Mucosa of gallbladder (tissue), 1 donor: ENCODE measurements at regions not wholly inside any gene's neighbourhood (a gene's known extent, or its start where the extent isn't known, plus 50 kb on each side); places are given as distances from the start of the nearest gene placed in this dataset.
"Not testable (repeated sequence)": the region's sequence is repeated elsewhere in the genome, so short reads cannot be mapped to it uniquely, and the experiment has no call there.

ENCODE experiments used
- DNase-seq: peaks from one replicate; pipeline ENCODE4 v3.0.0-alpha.2; 2020; ENCODE audit warnings: low spot score
- donor health status: DM: no; HTN: no; CAD: no.

- DNase-seq: not testable (repeated sequence)
These were observed 135.0 kb upstream of the ZNF658 start for GRCh38 chr9:66765531-66765930.

GRCh38 chr9:66771504-66771903, 129.0 kb upstream of the ZNF658 start:
- DNase-seq: not testable (repeated sequence)

GRCh38 chr9:66774618-66775017, 125.9 kb upstream of the ZNF658 start:
- DNase-seq: not testable (repeated sequence)

- DNase-seq: not testable (repeated sequence)
These were observed 120.4 kb upstream of the ZNF658 start for GRCh38 chr9:66779944-66780661.

GRCh38 chr9:66781240-66781639, 119.3 kb upstream of the ZNF658 start:
- DNase-seq: not testable (repeated sequence)

- DNase-seq: not testable (repeated sequence)
These were observed 118.5 kb upstream of the ZNF658 start for GRCh38 chr9:66782010-66782409.

GRCh38 chr9:66785603-66786002, 114.9 kb upstream of the ZNF658 start:
- not testable (repeated sequence) for DNase-seq

- DNase-seq: not testable (repeated sequence)
These were observed 109.3 kb upstream of the ZNF658 start for GRCh38 chr9:66791092-66791750.

- not testable (repeated sequence) for DNase-seq
These were observed 105.8 kb upstream of the ZNF658 start for GRCh38 chr9:66794769-66795168.

GRCh38 chr9:66795723-66796503, 104.6 kb upstream of the ZNF658 start:
- DNase-seq: not testable (repeated sequence)

GRCh38 chr9:66797905-66798616, 102.5 kb upstream of the ZNF658 start:
- not testable (repeated sequence) for DNase-seq

GRCh38 chr9:66803619-66804018, 96.9 kb upstream of the ZNF658 start:
- DNase-seq: not testable (repeated sequence)

- not testable (repeated sequence) for DNase-seq
These were observed 90.3 kb upstream of the ZNF658 start for GRCh38 chr9:66810247-66810646.

GRCh38 chr9:66812367-66812766, 88.2 kb upstream of the ZNF658 start:
- not testable (repeated sequence) for DNase-seq

- not testable (repeated sequence) for DNase-seq
These were observed 87.6 kb upstream of the ZNF658 start for GRCh38 chr9:66812967-66813366.

GRCh38 chr9:66814038-66814437, 86.5 kb upstream of the ZNF658 start:
- DNase-seq: not testable (repeated sequence)

- not testable (repeated sequence) for DNase-seq
These were observed 81.0 kb upstream of the ZNF658 start for GRCh38 chr9:66819510-66819909.

GRCh38 chr9:66820014-66820660, 80.4 kb upstream of the ZNF658 start:
- not testable (repeated sequence) for DNase-seq

- not testable (repeated sequence) for DNase-seq
These were observed 76.4 kb upstream of the ZNF658 start for GRCh38 chr9:66824169-66824568.

GRCh38 chr9:66829853-66830252, 70.7 kb upstream of the ZNF658 start:
- not testable (repeated sequence) for DNase-seq
